Endothelial cell of umbilical vein (primary cell): ENCODE measurements at regions not wholly inside any gene's neighbourhood (a gene's known extent, or its start where the extent isn't known, plus 50 kb on each side); places are given as distances from the start of the nearest gene placed in this dataset.

Experiments
- BruUV-seq: library from RNA; stranded (reverse); fragments of 400-500 nt; replicated peaks from 2 replicates; lab custom pipeline; 2021; lab: Mats Ljungman, UMichigan
- CTCF ChIA-PET: fragments of 300-600, 350-600 bp; sonication (Branson Sonifier 250); formaldehyde crosslinking; loops from one replicate; lab custom pipeline; 2021; ENCODE audit warnings: antibody characterized with exemption, inconsistent platforms; lab: Charles Lee
- POLR2A ChIA-PET: fragments of 300-600, 350-600 bp; sonication (Branson Sonifier 250); formaldehyde crosslinking; loops from one replicate; lab custom pipeline; 2021; ENCODE audit warnings: antibody characterized with exemption, inconsistent platforms; lab: Charles Lee
- DNase-seq: peaks from one replicate; pipeline ENCODE4 v3.0.0-alpha.2; 2011; ENCODE audit warnings: low read depth, low spot score
- FAIRE-seq: peaks from 2 replicates; lab custom pipeline; 2011; peaks lifted over from hg19 to GRCh38; lab: Jason Lieb, UNC
- H2AFZ ChIP-seq: 2 replicates; pipeline ENCODE4 v1.6.0; 2012; ENCODE audit warnings: low read depth, low read length, control low read depth, inconsistent platforms
- H3K27ac ChIP-seq: 2 replicates; pipeline ENCODE4 v1.5.1; 2011; ENCODE audit warnings: low read depth, mild to moderate bottlenecking, control low read depth, low read length, moderate library complexity; ENCODE audit not compliant: insufficient read depth
- H3K27me3 ChIP-seq, 2 experiments: 2 replicates each; pipeline versions ENCODE4 v1.6.0 to v1.6.1; 2011; ENCODE audit warnings: low read length in 2 of 2, mixed read lengths in 1 of 2; ENCODE audit not compliant: control insufficient read depth in 2 of 2, insufficient read depth in 2 of 2
- H3K36me3 ChIP-seq, 2 experiments: 2 replicates in 1 of 2; 3 replicates in 1 of 2; pipeline ENCODE4 v1.5.1; 2011; ENCODE audit warnings: low read length in 2 of 2, mild to moderate bottlenecking in 1 of 2, moderate library complexity in 1 of 2; ENCODE audit not compliant: control insufficient read depth in 2 of 2, insufficient read depth in 2 of 2; ENCODE audit errors: extremely low read depth in 1 of 2
- H3K4me1 ChIP-seq: 3 replicates; pipeline ENCODE4 v1.5.1; 2011; ENCODE audit warnings: mild to moderate bottlenecking, low read length; ENCODE audit not compliant: control insufficient read depth, insufficient read depth; ENCODE audit errors: extremely low read depth
- H3K4me2 ChIP-seq: 2 replicates; pipeline ENCODE4 v1.6.1; 2011; ENCODE audit warnings: low read length, control low read depth, mixed read lengths; ENCODE audit not compliant: insufficient read depth
- H3K4me3 ChIP-seq, 3 experiments: fragments of 200-600 bp in 1 of 3; sonication (generic), shearing (Covaris generic) in 1 of 3; replicated peaks in 1 of 3; 2 replicates each; pipeline ENCODE4 v1.5.1; 2011 to 2016; ENCODE audit warnings: control low read depth in 3 of 3, low read length in 3 of 3, mild to moderate bottlenecking in 2 of 3, inconsistent platforms in 1 of 3, low read depth in 1 of 3, moderate library complexity in 1 of 3; ENCODE audit not compliant: insufficient read depth in 1 of 3
- H3K79me2 ChIP-seq: 2 replicates; pipeline ENCODE4 v1.6.0; 2012; ENCODE audit warnings: low read length, inconsistent platforms; ENCODE audit not compliant: control insufficient read depth, insufficient read depth
- H3K9ac ChIP-seq: replicated peaks from 2 replicates; pipeline ENCODE3; 2011; ENCODE audit warnings: low read length, control low read depth; ENCODE audit not compliant: insufficient read depth; ENCODE audit errors: extremely low read depth
- H3K9me1 ChIP-seq: replicated peaks from 3 replicates; pipeline ENCODE4 v1.6.0; 2011; ENCODE audit warnings: mild to moderate bottlenecking, low read length; ENCODE audit not compliant: control insufficient read depth, insufficient read depth; ENCODE audit errors: extremely low read depth
- H3K9me3 ChIP-seq: replicated peaks from 2 replicates; pipeline ENCODE4 v1.5.1; 2012; ENCODE audit warnings: low read length, inconsistent platforms; ENCODE audit not compliant: control insufficient read depth, insufficient read depth
- H4K20me1 ChIP-seq: replicated peaks from 2 replicates; pipeline ENCODE3; 2011; ENCODE audit warnings: mild to moderate bottlenecking, low read length; ENCODE audit not compliant: control insufficient read depth, insufficient read depth; ENCODE audit errors: extremely low read depth
- CTCF ChIP-seq, 2 donors: IDR thresholded peaks; 1 replicate in 1 of 2; 2 replicates in 1 of 2; pipeline ENCODE4 v1.5.1; 2011; ENCODE audit warnings: low read length in 2 of 2, mild to moderate bottlenecking in 2 of 2, moderate library complexity in 2 of 2, control low read depth in 1 of 2, inconsistent platforms in 1 of 2, low read depth in 1 of 2; ENCODE audit not compliant: insufficient read depth in 1 of 2; ENCODE audit errors: extremely low read depth in 1 of 2
- EZH2 ChIP-seq: IDR thresholded peaks from 2 replicates; pipeline ENCODE4 v1.6.1; 2012; ENCODE audit warnings: borderline replicate concordance, low read depth, mild to moderate bottlenecking, moderate library complexity, low read length, inconsistent platforms; ENCODE audit not compliant: severe bottlenecking
- FOS ChIP-seq: IDR thresholded peaks from 2 replicates; pipeline ENCODE4 v1.6.1; 2011; ENCODE audit warnings: mild to moderate bottlenecking, low read length, moderate library complexity, borderline replicate concordance; ENCODE audit not compliant: insufficient read depth
- GATA2 ChIP-seq: IDR thresholded peaks from 2 replicates; pipeline ENCODE4 v1.7.0; 2011; ENCODE audit warnings: low read depth, mild to moderate bottlenecking, moderate library complexity, mixed read lengths, low read length; ENCODE audit not compliant: insufficient read length, insufficient read depth
- JUN ChIP-seq: IDR thresholded peaks from 2 replicates; pipeline ENCODE4 v1.6.1; 2011; ENCODE audit warnings: borderline replicate concordance, low read depth; ENCODE audit not compliant: insufficient read length, insufficient read depth
- MAX ChIP-seq: IDR thresholded peaks from 2 replicates; pipeline ENCODE4 v1.6.1; 2011; ENCODE audit not compliant: insufficient read depth, insufficient read length
- MYC ChIP-seq: IDR thresholded peaks from one replicate; pipeline ENCODE4 v1.6.1; 2011; ENCODE audit warnings: mild to moderate bottlenecking, low read depth, low read length
- POLR2A ChIP-seq: IDR thresholded peaks from 2 replicates; pipeline ENCODE4 v1.6.1; 2012; ENCODE audit warnings: low read depth, mild to moderate bottlenecking, control low read depth, low read length
- POLR2AphosphoS5 ChIP-seq: IDR thresholded peaks from 2 replicates; pipeline ENCODE4 v1.6.1; 2012; ENCODE audit warnings: low read depth, mild to moderate bottlenecking, control low read depth, low read length, moderate library complexity; ENCODE audit not compliant: insufficient read depth
- dilution Hi-C: fragments of 300-500 bp; cut with MboI; formaldehyde crosslinking; loops from one replicate; pipeline ENCODE4 v1.15.0; 2019; ENCODE audit warnings: low sequenced_read_pairs; ENCODE audit not compliant: extremely low pct_ligation_motif_present
- intact Hi-C: fragments of 100-400 bp; cut with micrococcal nuclease; formaldehyde crosslinking; loops from one replicate; pipeline ENCODE4 v1.10.0; 2022

DNA sequence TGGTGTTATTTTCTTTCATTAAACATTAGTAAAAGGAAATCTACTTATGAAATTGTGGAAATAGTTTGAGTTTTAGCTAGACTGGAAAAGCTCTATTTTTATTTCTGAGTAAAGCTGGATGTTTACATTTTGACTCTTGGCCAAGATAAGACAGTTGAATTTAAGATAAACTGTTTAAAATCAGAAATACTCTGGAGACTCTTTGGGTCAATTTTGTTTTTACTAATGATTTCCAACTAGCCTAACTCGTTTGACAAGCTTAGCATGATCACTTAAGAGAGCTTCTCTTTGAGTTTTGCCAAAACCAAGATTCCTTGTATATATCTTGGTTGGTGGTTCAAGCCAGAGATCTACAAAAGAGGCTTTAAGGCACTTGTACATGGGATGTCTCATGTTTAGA lies 724.8 kb upstream of the LUZP2 start:
- TF ChIP-seq MAX: no peak
- no peak for TF ChIP-seq POLR2AphosphoS5
- no peak for TF ChIP-seq CTCF (IDR thresholded peaks at IDR 0.05; ENCODE audit: extremely low read depth in 1 of 2, insufficient read depth in 1 of 2, low read depth in 1 of 2, low read length in 2 of 2)
- no peak for TF ChIP-seq EZH2
- TF ChIP-seq GATA2: no peak
- no peak for TF ChIP-seq JUN
- TF ChIP-seq FOS: no peak
- TF ChIP-seq MYC: no peak
- no peak for TF ChIP-seq POLR2A
- Histone ChIP-seq H3K27ac (no peak overlapping the region), H3K9me3 (no peaks in the 10 kb centered on the region), H3K4me3 (no peak overlapping the region), H3K4me1 (no peaks in the 10 kb centered on the region), H4K20me1 (no peaks in the 10 kb centered on the region), H3K9me1 (no peaks in the 10 kb centered on the region), H3K79me2 (no peaks in the 10 kb centered on the region), H3K9ac (no peak overlapping the region), H3K36me3 (no peaks in the 10 kb centered on the region), H2AFZ (no peak overlapping the region), H3K4me2 (no peak overlapping the region), H3K27me3 (no peaks in the 10 kb centered on the region)
- DNase-seq (no peak), FAIRE-seq (no peak)
- no TSS peak for BruUV-seq
- dilution Hi-C loops: no loop called here
- intact Hi-C loops: no loop called here
- POLR2A ChIA-PET: no interaction called here
- CTCF ChIA-PET: interaction anchor here (1.0 to 1.5 kb wide), 2 partner anchors 9 to 16 kb away, joined by 3 to 5 read pairs; no protein-coding TSS in a partner anchor
